ENCODE measurements at regions not wholly inside any gene's neighbourhood (a gene's known extent, or its start where the extent isn't known, plus 50 kb on each side); places are given as distances from the start of the nearest gene placed in this dataset.

- DNase-seq, result no peak
- no peak overlapping the region for H3K23ac ChIP-seq (ENCODE audit: low read length in 2 of 2)
- H3K4me2 ChIP-seq (ENCODE audit: low read length, poor library complexity, severe bottlenecking), result no peak overlapping the region
- no peak overlapping the region for H4K91ac ChIP-seq (ENCODE audit: low read length)
- H3K36me3 ChIP-seq (ENCODE audit: control insufficient read depth in 1 of 2, insufficient read depth in 2 of 2, low read depth in 1 of 2, low read length in 2 of 2), result no peaks in the 10 kb centered on the region
- H3K9me3 ChIP-seq (ENCODE audit: control insufficient read depth, low read length), result no peaks in the 10 kb centered on the region
- 91% methylated on average over 3 of the region's 3 CpGs for WGBS
- no peak overlapping the region for H3K27ac ChIP-seq (ENCODE audit: low read length, poor library complexity, severe bottlenecking)
- H2BK15ac ChIP-seq (ENCODE audit: low read depth, poor library complexity, severe bottlenecking), result no peak overlapping the region
- no peak overlapping the region for H2AFZ ChIP-seq (ENCODE audit: low read depth, low read length)
- no peak overlapping the region for H2BK12ac ChIP-seq (ENCODE audit: low read length in 2 of 2)
- peaks cover 6% of the 10 kb centered on the region for H3K4me1 ChIP-seq (ENCODE audit: control insufficient read depth, insufficient read depth, low read depth, low read length)
- H3K14ac ChIP-seq (ENCODE audit: low read length in 2 of 2), result no peak overlapping the region
- no peak overlapping the region for H4K8ac ChIP-seq (ENCODE audit: low read length)
- H3K79me1 ChIP-seq (replicated peaks; ENCODE audit: low read length, poor library complexity, severe bottlenecking), result no peaks in the 10 kb centered on the region
- H3K4ac ChIP-seq (ENCODE audit: low read depth in 1 of 2, low read length in 2 of 2), result no peak overlapping the region
- no peak overlapping the region for H2BK5ac ChIP-seq (ENCODE audit: low read depth, low read length, poor library complexity, severe bottlenecking)
- H2BK120ac ChIP-seq (ENCODE audit: low read depth, low read length), result no peak overlapping the region
- H3K18ac ChIP-seq (ENCODE audit: low read depth in 1 of 2, low read length in 2 of 2), result peak overlapping the region in 1 of 2 experiments; percentile 18
- H2AK5ac ChIP-seq (ENCODE audit: low read length, severe bottlenecking), result no peak overlapping the region
- no peak overlapping the region for H3K4me3 ChIP-seq (ENCODE audit: insufficient read depth in 1 of 2, low read depth in 1 of 2, low read length in 2 of 2)
- no peaks in the 10 kb centered on the region for H3K27me3 ChIP-seq (ENCODE audit: control insufficient read depth in 1 of 2, insufficient read depth in 1 of 2, low read length in 2 of 2)
- no peak overlapping the region for H3K9ac ChIP-seq (ENCODE audit: low read length)
Measured at GRCh38 chr2:204449977-204450376, 95.3 kb upstream of the PARD3B start.

GRCh38 chr2:204451766-204452165 lies 93.5 kb upstream of the PARD3B start:
- Histone ChIP-seq H3K4me1 (ENCODE audit: control insufficient read depth, insufficient read depth, low read depth, low read length) (peaks cover 6% of the 10 kb centered on the region), H2BK120ac (ENCODE audit: low read depth, low read length) (no peak overlapping the region), H2AFZ (ENCODE audit: low read depth, low read length) (no peak overlapping the region), H3K9me3 (ENCODE audit: control insufficient read depth, low read length) (no peaks in the 10 kb centered on the region), H2BK15ac (ENCODE audit: low read depth, poor library complexity, severe bottlenecking) (no peak overlapping the region), H3K9ac (ENCODE audit: low read length) (peak overlapping the region; percentile 78), H3K23ac (ENCODE audit: low read length in 2 of 2) (no peak overlapping the region), H2BK12ac (ENCODE audit: low read length in 2 of 2) (no peak overlapping the region), H2BK5ac (ENCODE audit: low read depth, low read length, poor library complexity, severe bottlenecking) (no peak overlapping the region), H3K27ac (ENCODE audit: low read length, poor library complexity, severe bottlenecking) (peak overlapping the region; percentile 75), H3K4me3 (ENCODE audit: insufficient read depth in 1 of 2, low read depth in 1 of 2, low read length in 2 of 2) (peak overlapping the region in 1 of 2 experiments; percentile 40), H3K4ac (ENCODE audit: low read depth in 1 of 2, low read length in 2 of 2) (no peak overlapping the region), H3K27me3 (ENCODE audit: control insufficient read depth in 1 of 2, insufficient read depth in 1 of 2, low read length in 2 of 2) (no peaks in the 10 kb centered on the region), H3K4me2 (ENCODE audit: low read length, poor library complexity, severe bottlenecking) (no peak overlapping the region), H3K79me1 (replicated peaks; ENCODE audit: low read length, poor library complexity, severe bottlenecking) (no peaks in the 10 kb centered on the region), H4K91ac (ENCODE audit: low read length) (no peak overlapping the region), H2AK5ac (ENCODE audit: low read length, severe bottlenecking) (no peak overlapping the region), H4K8ac (ENCODE audit: low read length) (no peak overlapping the region), H3K36me3 (ENCODE audit: control insufficient read depth in 1 of 2, insufficient read depth in 2 of 2, low read depth in 1 of 2, low read length in 2 of 2) (no peaks in the 10 kb centered on the region), H3K14ac (ENCODE audit: low read length in 2 of 2) (no peak overlapping the region), H3K18ac (ENCODE audit: low read depth in 1 of 2, low read length in 2 of 2) (no peak overlapping the region)
- DNase-seq, result no peak
- WGBS, result no CpG with 5 or more reads among the region's 2 CpGs

- Histone ChIP-seq H3K79me1 (replicated peaks; ENCODE audit: low read length, poor library complexity, severe bottlenecking) (no peaks in the 10 kb centered on the region), H3K27ac (ENCODE audit: low read length, poor library complexity, severe bottlenecking) (peak overlapping the region; percentile 80), H2AFZ (ENCODE audit: low read depth, low read length) (no peak overlapping the region), H4K91ac (ENCODE audit: low read length) (no peak overlapping the region), H2BK120ac (ENCODE audit: low read depth, low read length) (no peak overlapping the region), H2BK12ac (ENCODE audit: low read length in 2 of 2) (no peak overlapping the region), H3K4me1 (ENCODE audit: control insufficient read depth, insufficient read depth, low read depth, low read length) (peaks cover 6% of the 10 kb centered on the region), H4K8ac (ENCODE audit: low read length) (no peak overlapping the region), H3K4me2 (ENCODE audit: low read length, poor library complexity, severe bottlenecking) (peak overlapping the region; percentile 56), H2BK15ac (ENCODE audit: low read depth, poor library complexity, severe bottlenecking) (no peak overlapping the region), H3K4ac (ENCODE audit: low read depth in 1 of 2, low read length in 2 of 2) (no peak overlapping the region), H3K4me3 (ENCODE audit: insufficient read depth in 1 of 2, low read depth in 1 of 2, low read length in 2 of 2) (peak overlapping the region in 1 of 2 experiments; percentile 40), H3K23ac (ENCODE audit: low read length in 2 of 2) (no peak overlapping the region), H3K18ac (ENCODE audit: low read depth in 1 of 2, low read length in 2 of 2) (no peak overlapping the region), H3K36me3 (ENCODE audit: control insufficient read depth in 1 of 2, insufficient read depth in 2 of 2, low read depth in 1 of 2, low read length in 2 of 2) (no peaks in the 10 kb centered on the region), H3K9ac (ENCODE audit: low read length) (peak overlapping the region; percentile 78), H2AK5ac (ENCODE audit: low read length, severe bottlenecking) (no peak overlapping the region), H2BK5ac (ENCODE audit: low read depth, low read length, poor library complexity, severe bottlenecking) (no peak overlapping the region), H3K9me3 (ENCODE audit: control insufficient read depth, low read length) (no peaks in the 10 kb centered on the region), H3K14ac (ENCODE audit: low read length in 2 of 2) (no peak overlapping the region), H3K27me3 (ENCODE audit: control insufficient read depth in 1 of 2, insufficient read depth in 1 of 2, low read length in 2 of 2) (no peaks in the 10 kb centered on the region)
- peak; percentile 100 for DNase-seq
- WGBS, result 0% methylated on average over 4 of the region's 7 CpGs
Measured at GRCh38 chr2:204452464-204453023, 92.7 kb upstream of the PARD3B start.

GRCh38 chr2:204453730-204454167 lies 91.5 kb upstream of the PARD3B start:
- peak overlapping the region; percentile 78 for H3K9ac ChIP-seq (ENCODE audit: low read length)
- peak; percentile 95 for DNase-seq
- 2% methylated on average over 5 of the region's 7 CpGs for WGBS
- no peak overlapping the region for H2BK5ac ChIP-seq (ENCODE audit: low read depth, low read length, poor library complexity, severe bottlenecking)
- H2BK12ac ChIP-seq (ENCODE audit: low read length in 2 of 2), result peak overlapping the region; percentile 55 to 98
- H3K4me3 ChIP-seq (ENCODE audit: insufficient read depth in 1 of 2, low read depth in 1 of 2, low read length in 2 of 2), result no peak overlapping the region
- peak overlapping the region; percentile 86 to 95 for H3K18ac ChIP-seq (ENCODE audit: low read depth in 1 of 2, low read length in 2 of 2)
- H3K4me1 ChIP-seq (ENCODE audit: control insufficient read depth, insufficient read depth, low read depth, low read length), result peaks cover 6% of the 10 kb centered on the region
- H3K4ac ChIP-seq (ENCODE audit: low read depth in 1 of 2, low read length in 2 of 2), result peak overlapping the region in 1 of 2 experiments; percentile 64
- H3K27me3 ChIP-seq (ENCODE audit: control insufficient read depth in 1 of 2, insufficient read depth in 1 of 2, low read length in 2 of 2), result no peaks in the 10 kb centered on the region
- no peak overlapping the region for H2BK15ac ChIP-seq (ENCODE audit: low read depth, poor library complexity, severe bottlenecking)
- H3K27ac ChIP-seq (ENCODE audit: low read length, poor library complexity, severe bottlenecking), result peak overlapping the region; percentile 34
- no peaks in the 10 kb centered on the region for H3K79me1 ChIP-seq (replicated peaks; ENCODE audit: low read length, poor library complexity, severe bottlenecking)
- peak overlapping the region; percentile 95 for H4K8ac ChIP-seq (ENCODE audit: low read length)
- no peaks in the 10 kb centered on the region for H3K36me3 ChIP-seq (ENCODE audit: control insufficient read depth in 1 of 2, insufficient read depth in 2 of 2, low read depth in 1 of 2, low read length in 2 of 2)
- no peak overlapping the region for H3K4me2 ChIP-seq (ENCODE audit: low read length, poor library complexity, severe bottlenecking)
- H2AFZ ChIP-seq (ENCODE audit: low read depth, low read length), result peak overlapping the region; percentile 86
- peak overlapping the region; percentile 51 for H2BK120ac ChIP-seq (ENCODE audit: low read depth, low read length)
- H3K14ac ChIP-seq (ENCODE audit: low read length in 2 of 2), result no peak overlapping the region
- H4K91ac ChIP-seq (ENCODE audit: low read length), result peak overlapping the region; percentile 92
- H3K9me3 ChIP-seq (ENCODE audit: control insufficient read depth, low read length), result no peaks in the 10 kb centered on the region
- no peak overlapping the region for H3K23ac ChIP-seq (ENCODE audit: low read length in 2 of 2)
- peak overlapping the region; percentile 36 for H2AK5ac ChIP-seq (ENCODE audit: low read length, severe bottlenecking)

All from mesenchymal stem cell (in vitro differentiated cells and primary cell).